GM12891 (cell line): ENCODE measurements at regions not wholly inside any gene's neighbourhood (a gene's known extent, or its start where the extent isn't known, plus 50 kb on each side); places are given as distances from the start of the nearest gene placed in this dataset.

Experiments
- PAX5 ChIP-seq: IDR thresholded peaks from 2 replicates; pipeline ENCODE4 v1.6.1; 2011; ENCODE audit warnings: low read length, moderate library complexity, mild to moderate bottlenecking; ENCODE audit not compliant: insufficient read depth, severe bottlenecking
- POLR2A ChIP-seq: IDR thresholded peaks from 2 replicates; pipeline ENCODE4 v1.6.1; 2011; ENCODE audit warnings: low read depth, low read length, control low read depth
- POLR2AphosphoS5 ChIP-seq: IDR thresholded peaks from 2 replicates; pipeline ENCODE4 v1.6.1; 2011; ENCODE audit warnings: low read depth, low read length, control low read depth
- POU2F2 ChIP-seq: IDR thresholded peaks from 2 replicates; pipeline ENCODE4 v1.6.1; 2011; ENCODE audit warnings: low read depth, mild to moderate bottlenecking, control low read depth, low read length, moderate library complexity
- SPI1 ChIP-seq: IDR thresholded peaks from 2 replicates; pipeline ENCODE4 v1.6.1; 2011; ENCODE audit warnings: low read depth, low read length, control low read depth
- TAF1 ChIP-seq: IDR thresholded peaks from 2 replicates; pipeline ENCODE4 v1.6.1; 2011; ENCODE audit warnings: low read depth, low read length, control low read depth

- no peak for TF ChIP-seq POLR2A
- TF ChIP-seq POLR2AphosphoS5 = no peak
- no peak for TF ChIP-seq TAF1
- TF ChIP-seq POU2F2 = no peak
- no peak for TF ChIP-seq PAX5
- TF ChIP-seq SPI1 = no peak
Observed at GRCh38 chr6:149154261-149154821, 163.2 kb upstream of the TAB2 start.
